ENCODE measurements at regions not wholly inside any gene's neighbourhood (a gene's known extent, or its start where the extent isn't known, plus 50 kb on each side); places are given as distances from the start of the nearest gene placed in this dataset.
"Not testable (repeated sequence)": the region's sequence is repeated elsewhere in the genome, so short reads cannot be mapped to it uniquely, and the experiment has no call there.

DNA sequence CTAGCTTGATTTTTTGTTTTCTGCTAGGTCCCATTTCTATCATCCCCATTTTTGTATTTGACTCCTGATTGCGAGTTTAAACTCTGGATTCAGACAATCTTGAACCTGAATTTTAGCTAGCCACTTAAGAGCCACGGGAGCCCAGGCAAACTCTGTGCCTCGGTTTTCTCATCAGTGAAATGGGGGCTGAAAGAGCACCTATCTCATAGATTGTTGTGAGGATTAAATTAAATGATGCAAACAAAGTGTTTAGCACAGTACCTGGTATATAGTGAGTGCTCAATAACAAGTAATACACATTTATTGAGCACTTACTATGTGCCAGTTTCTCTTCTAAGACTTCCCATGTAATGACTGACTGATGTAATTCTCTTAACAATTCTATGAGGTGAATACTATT is 158.1 kb upstream of the POU3F1 start:
- no peak for DNase-seq (ENCODE audit: low read depth)
- H3K4me3 ChIP-seq (ENCODE audit: low read depth, low read length) = no peak overlapping the region

DNA sequence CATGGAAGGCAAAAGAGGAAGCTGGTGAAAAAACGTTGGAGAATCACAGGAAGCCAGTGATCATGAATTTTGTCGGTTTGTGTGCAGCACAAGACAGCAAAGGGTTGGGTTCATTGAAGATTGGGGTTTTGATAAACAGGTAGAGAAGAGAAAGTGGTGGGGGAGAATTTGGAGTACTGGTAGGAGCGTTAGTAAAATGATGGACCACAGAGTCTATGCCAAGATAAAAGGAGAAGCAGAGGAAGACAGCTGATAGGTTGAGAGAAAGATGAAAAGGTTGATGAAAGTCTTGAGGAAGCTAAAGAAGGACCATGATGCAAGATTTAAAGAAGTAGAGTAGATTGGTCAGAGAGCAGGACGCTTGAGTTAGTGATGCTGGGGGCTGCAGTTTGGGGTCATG is 156.8 kb upstream of the POU3F1 start:
- H3K4me3 ChIP-seq (ENCODE audit: low read depth, low read length) = no peak overlapping the region
- no peak for DNase-seq (ENCODE audit: low read depth)

GRCh38 chr1:38201431-38201830 is 154.8 kb upstream of the POU3F1 start:
- DNase-seq (ENCODE audit: low read depth) = no peak
- no peak overlapping the region for H3K4me3 ChIP-seq (ENCODE audit: low read depth, low read length)

GRCh38 chr1:38198621-38199020 is 152.0 kb upstream of the POU3F1 start:
- DNase-seq (ENCODE audit: low read depth) = no peak
- H3K4me3 ChIP-seq (ENCODE audit: low read depth, low read length) = no peak overlapping the region

DNA sequence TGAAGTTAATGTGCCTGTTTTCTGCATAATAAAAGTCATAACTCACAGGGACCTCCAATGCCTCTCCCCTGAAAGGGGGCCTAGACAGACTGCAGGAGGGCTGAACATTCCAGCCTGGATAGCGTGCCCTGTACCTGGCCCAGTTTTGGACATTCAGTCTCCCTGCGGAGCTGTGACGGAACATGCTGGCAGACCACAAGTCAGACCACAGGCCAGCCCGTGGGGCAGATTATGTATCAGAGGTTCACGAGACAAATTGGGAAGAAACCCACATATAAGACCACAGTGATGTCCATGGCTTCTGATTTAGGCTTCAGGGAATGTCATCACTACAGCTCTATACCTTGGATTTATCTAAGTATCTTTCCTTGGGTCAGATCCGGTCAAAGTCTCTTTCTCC is 151.5 kb upstream of the POU3F1 start:
- H3K4me3 ChIP-seq (ENCODE audit: low read depth, low read length) = no peak overlapping the region
- DNase-seq (ENCODE audit: low read depth) = no peak

GRCh38 chr1:38197312-38198061 is 150.9 kb upstream of the POU3F1 start:
- no peak overlapping the region for H3K4me3 ChIP-seq (ENCODE audit: low read depth, low read length)
- DNase-seq (ENCODE audit: low read depth) = no peak

- H3K4me3 ChIP-seq (ENCODE audit: low read depth, low read length) = no peak overlapping the region
- no peak for DNase-seq (ENCODE audit: low read depth)
These were observed 147.9 kb upstream of the POU3F1 start for GRCh38 chr1:38194472-38194871.

- no peak for DNase-seq (ENCODE audit: low read depth)
- no peak overlapping the region for H3K4me3 ChIP-seq (ENCODE audit: low read depth, low read length)
These were observed 146.4 kb upstream of the POU3F1 start for GRCh38 chr1:38193040-38193439.

DNA sequence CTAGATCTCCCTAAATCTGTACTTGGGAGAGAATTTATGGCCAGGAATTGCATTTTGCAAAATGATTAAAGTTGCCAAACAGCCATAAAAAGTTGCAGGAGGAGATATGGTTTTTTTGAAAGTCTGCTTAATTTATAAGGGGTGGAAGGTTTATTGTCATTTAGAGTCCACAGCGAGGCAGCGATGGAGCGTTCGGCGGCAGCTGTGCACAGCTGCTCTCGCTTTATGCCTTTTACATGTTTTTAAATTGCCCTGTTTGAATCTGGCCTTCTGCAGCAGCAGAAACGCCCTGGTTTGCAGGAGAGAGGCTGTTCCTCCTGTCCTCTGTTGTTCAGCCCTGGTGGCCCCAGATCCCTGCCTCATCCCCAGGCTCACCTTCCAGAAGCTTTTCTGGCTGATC is 144.9 kb upstream of the POU3F1 start:
- DNase-seq (ENCODE audit: low read depth) = no peak
- H3K4me3 ChIP-seq (ENCODE audit: low read depth, low read length) = no peak overlapping the region

GRCh38 chr1:38190983-38191382 is 144.4 kb upstream of the POU3F1 start:
- no peak overlapping the region for H3K4me3 ChIP-seq (ENCODE audit: low read depth, low read length)
- no peak for DNase-seq (ENCODE audit: low read depth)

GRCh38 chr1:38187552-38187951 is 141.0 kb upstream of the POU3F1 start:
- H3K4me3 ChIP-seq (ENCODE audit: low read depth, low read length) = no peak overlapping the region
- DNase-seq (ENCODE audit: low read depth) = no peak

DNA sequence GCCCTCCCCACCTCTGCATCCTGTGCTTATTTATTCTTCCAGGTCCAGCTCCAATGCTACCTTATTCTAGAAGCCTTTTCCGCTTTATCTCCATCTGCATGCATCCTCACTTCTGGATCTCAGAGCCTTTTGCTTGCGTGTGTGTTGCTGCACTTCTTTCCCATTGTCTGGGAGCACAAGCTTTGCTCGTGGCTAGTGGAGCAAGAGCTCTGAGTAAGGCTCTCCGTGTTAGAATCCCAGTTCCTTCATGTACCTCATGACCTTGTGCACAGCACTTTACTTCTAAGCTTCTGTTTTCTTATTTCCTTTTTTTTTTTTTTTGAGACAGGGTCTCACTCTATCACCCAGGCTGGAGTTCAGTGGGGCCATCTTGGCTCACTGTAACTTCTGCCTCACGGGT is 140.0 kb upstream of the POU3F1 start:
- no peak for DNase-seq (ENCODE audit: low read depth)
- no peak overlapping the region for H3K4me3 ChIP-seq (ENCODE audit: low read depth, low read length)

DNA sequence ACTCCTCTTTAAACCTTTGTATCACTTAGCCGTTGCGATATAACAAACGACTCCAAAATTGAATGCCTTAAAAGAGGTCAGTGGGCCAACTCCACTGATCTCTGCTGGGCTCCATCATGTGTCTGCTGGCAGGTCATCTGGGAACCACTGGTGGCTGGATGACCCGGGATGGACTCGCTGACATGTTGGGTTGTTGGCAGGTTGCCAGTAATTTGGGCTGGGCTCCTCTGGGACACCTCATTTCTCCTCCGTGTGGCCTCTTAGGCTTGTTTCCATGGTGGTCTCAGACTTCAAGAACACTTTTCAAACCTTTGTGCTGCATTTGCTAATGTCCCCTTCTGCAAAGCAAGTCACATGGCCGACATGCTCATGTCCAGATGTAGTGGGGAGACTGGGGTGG is 139.3 kb upstream of the POU3F1 start:
- DNase-seq (ENCODE audit: low read depth) = no peak
- no peak overlapping the region for H3K4me3 ChIP-seq (ENCODE audit: low read depth, low read length)

GRCh38 chr1:38183747-38184146 is 137.2 kb upstream of the POU3F1 start:
- DNase-seq (ENCODE audit: low read depth) = no peak
- H3K4me3 ChIP-seq (ENCODE audit: low read depth, low read length) = no peak overlapping the region

DNA sequence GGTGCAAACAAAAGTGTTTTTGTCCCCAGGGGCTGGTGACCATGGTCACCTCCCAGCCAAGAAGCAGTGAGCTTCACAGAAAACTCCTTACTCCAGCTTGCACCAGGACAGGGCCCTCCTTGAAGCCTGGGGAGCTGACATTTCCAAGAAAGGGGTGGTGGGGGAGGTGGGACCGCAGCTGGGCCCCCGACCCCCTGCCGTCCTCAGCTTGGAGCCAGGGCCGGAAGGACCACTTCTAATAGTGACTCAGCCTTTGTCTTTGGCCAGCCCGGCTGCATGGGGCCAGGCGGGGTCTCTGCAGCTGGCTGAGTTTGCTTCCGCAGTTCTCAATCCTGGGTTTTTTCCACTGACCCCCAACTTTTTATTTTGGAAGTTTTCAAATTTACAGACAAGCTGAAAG is 136.5 kb upstream of the POU3F1 start:
- H3K4me3 ChIP-seq (ENCODE audit: low read depth, low read length) = no peak overlapping the region
- DNase-seq (ENCODE audit: low read depth) = no peak

- not testable (repeated sequence) for DNase-seq (ENCODE audit: low read depth); H3K4me3 ChIP-seq (ENCODE audit: low read depth, low read length)
These were observed 133.8 kb upstream of the POU3F1 start for GRCh38 chr1:38180388-38180787.

- H3K4me3 ChIP-seq (ENCODE audit: low read depth, low read length) = no peak overlapping the region
- DNase-seq (ENCODE audit: low read depth) = no peak
These were observed 132.9 kb upstream of the POU3F1 start for GRCh38 chr1:38179483-38179882.

DNA sequence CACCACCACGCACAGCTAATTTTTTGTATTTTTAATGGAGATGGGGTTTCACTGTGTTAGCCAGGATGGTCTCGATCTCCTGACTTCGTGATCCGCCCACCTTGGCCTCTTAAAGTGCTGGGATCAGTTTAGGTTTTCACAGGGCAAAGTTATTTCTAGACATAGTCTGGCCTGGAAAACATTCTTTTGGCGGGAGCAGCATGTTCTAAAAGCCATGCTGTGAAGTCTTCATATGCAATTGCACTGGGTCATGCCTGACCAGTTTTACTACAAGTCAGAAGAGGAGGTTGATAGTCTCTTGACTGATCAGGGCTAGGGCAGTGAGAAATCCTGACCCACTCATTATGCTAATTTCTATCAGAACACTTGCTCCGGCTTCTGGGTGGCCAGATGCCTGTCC is 131.6 kb upstream of the POU3F1 start:
- DNase-seq (ENCODE audit: low read depth) = no peak
- no peak overlapping the region for H3K4me3 ChIP-seq (ENCODE audit: low read depth, low read length)

GRCh38 chr1:38175121-38175520 is 128.5 kb upstream of the POU3F1 start:
- no peak for DNase-seq (ENCODE audit: low read depth)
- no peak overlapping the region for H3K4me3 ChIP-seq (ENCODE audit: low read depth, low read length)

DNA sequence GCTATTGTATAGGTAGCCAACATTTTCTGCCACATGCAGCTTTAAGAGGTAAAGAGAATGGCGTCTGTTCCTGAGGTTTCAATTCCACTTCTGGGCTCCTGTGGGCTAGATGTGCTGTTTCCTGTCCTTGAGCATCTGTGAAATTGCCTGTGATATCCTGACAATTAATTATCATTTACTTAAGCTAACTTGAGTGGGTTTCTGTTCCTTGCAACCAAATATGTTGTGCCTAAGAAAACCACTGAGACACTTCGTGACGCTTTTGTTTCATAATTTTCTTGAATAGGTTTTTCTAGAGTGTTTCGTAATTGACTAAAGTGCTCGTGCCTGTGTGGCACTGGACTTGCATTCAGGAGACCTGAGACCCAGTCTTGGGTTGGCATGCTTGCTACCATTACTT is 127.3 kb upstream of the POU3F1 start:
- DNase-seq (ENCODE audit: low read depth) = no peak
- no peak overlapping the region for H3K4me3 ChIP-seq (ENCODE audit: low read depth, low read length)

- H3K4me3 ChIP-seq (ENCODE audit: low read depth, low read length) = no peak overlapping the region
- no peak for DNase-seq (ENCODE audit: low read depth)
These were observed 126.7 kb upstream of the POU3F1 start for GRCh38 chr1:38173157-38173831.

Data from skeletal muscle cell (primary cell).